NB4 (cell line): ENCODE measurements at regions not wholly inside any gene's neighbourhood (a gene's known extent, or its start where the extent isn't known, plus 50 kb on each side); places are given as distances from the start of the nearest gene placed in this dataset.

Source experiments
- DNase-seq: peaks from one replicate; pipeline ENCODE4 v3.0.0; 2010; ENCODE audit warnings: low read depth
- H3K4me3 ChIP-seq: one replicate; pipeline ENCODE4 v1.5.1; 2011; ENCODE audit warnings: mild to moderate bottlenecking, low read depth, low read length, moderate library complexity
- MYC ChIP-seq: IDR thresholded peaks from 2 replicates; pipeline ENCODE4 v1.6.1; 2011; ENCODE audit warnings: low read depth, low read length
- POLR2A ChIP-seq: IDR thresholded peaks from 2 replicates; pipeline ENCODE4 v1.6.1; 2011; ENCODE audit warnings: mild to moderate bottlenecking; ENCODE audit not compliant: insufficient read length; ENCODE audit errors: extremely low read depth
- TF ChIP-seq, protein P1 (sequence below): IDR thresholded peaks from 2 replicates; pipeline ENCODE4 v1.6.1; 2011; ENCODE audit warnings: low read depth, low read length
- TF ChIP-seq, protein P2 (sequence below): IDR thresholded peaks from one replicate; pipeline ENCODE4 v1.5.1; 2012; ENCODE audit warnings: low read depth, low read length

DNA sequence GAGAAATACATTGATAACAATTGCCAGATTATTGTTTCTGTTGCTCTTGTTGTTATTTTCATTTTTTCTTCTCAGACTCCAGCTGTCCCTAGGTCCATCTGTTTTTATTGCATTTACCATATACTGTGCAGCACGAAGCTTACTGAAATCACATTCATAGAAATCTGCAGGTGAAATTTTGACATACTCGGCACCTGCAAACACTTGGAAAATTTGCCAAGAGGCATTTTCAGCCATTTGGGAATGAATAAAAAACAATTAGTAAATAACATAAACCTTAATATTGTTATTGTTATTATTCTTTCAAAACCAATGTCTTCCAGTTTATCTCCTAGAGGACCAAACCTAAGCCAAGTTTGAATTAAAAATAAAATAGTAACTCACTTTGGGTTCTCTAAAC is 2357.2 kb downstream of the LRRC4C start:
- DNase-seq: no peak
- no peak overlapping the region for H3K4me3 ChIP-seq
- TF ChIP-seq, protein P1, sequence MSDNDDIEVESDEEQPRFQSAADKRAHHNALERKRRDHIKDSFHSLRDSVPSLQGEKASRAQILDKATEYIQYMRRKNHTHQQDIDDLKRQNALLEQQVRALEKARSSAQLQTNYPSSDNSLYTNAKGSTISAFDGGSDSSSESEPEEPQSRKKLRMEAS: no peak
- no peak for TF ChIP-seq MYC
- TF ChIP-seq POLR2A: no peak
- TF ChIP-seq, protein P2, sequence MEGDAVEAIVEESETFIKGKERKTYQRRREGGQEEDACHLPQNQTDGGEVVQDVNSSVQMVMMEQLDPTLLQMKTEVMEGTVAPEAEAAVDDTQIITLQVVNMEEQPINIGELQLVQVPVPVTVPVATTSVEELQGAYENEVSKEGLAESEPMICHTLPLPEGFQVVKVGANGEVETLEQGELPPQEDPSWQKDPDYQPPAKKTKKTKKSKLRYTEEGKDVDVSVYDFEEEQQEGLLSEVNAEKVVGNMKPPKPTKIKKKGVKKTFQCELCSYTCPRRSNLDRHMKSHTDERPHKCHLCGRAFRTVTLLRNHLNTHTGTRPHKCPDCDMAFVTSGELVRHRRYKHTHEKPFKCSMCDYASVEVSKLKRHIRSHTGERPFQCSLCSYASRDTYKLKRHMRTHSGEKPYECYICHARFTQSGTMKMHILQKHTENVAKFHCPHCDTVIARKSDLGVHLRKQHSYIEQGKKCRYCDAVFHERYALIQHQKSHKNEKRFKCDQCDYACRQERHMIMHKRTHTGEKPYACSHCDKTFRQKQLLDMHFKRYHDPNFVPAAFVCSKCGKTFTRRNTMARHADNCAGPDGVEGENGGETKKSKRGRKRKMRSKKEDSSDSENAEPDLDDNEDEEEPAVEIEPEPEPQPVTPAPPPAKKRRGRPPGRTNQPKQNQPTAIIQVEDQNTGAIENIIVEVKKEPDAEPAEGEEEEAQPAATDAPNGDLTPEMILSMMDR: no peak

DNA sequence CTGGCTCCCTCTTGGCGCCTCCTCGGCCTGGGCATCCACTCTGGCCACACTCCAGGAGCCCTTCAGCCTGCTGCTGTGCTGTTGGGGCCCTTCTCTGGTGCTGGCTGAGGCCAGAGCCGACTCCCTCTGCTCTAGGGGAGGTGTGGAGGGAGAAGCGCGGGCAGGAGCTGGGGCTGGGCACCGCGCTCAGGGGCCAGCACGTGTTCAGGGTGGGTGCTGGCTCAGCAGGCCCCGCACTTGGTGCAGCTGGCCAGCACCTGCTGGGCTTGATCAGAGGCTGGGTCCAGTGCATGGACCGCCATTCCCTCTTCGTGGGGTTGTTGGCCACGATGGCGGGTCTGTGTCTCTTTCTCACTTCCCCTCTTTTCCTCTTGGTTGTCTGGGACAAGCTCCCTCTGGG is 2381.0 kb downstream of the LRRC4C start:
- TF ChIP-seq POLR2A (no peak), MYC (no peak)
- TF ChIP-seq, protein P2: no peak
- TF ChIP-seq, protein P1: no peak
- DNase-seq: no peak
- no peak overlapping the region for H3K4me3 ChIP-seq

DNA sequence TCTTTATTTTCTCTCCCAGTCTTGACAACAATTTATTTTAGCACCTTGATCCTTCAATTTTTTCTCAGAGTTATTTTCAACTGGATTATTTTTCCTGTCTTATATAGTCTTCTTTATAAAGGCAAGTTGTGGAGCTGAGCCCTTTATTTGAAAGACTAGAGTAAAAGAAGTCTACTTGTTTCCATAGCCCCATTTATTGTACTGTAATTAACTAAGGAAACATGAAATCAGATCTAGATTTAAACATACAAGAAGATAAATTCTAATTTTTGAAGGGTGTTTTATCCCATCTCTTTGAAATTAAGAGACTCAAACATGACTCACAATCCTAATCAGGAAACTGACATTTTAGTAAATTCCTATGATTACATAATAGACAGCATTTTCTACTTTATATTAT is 2421.8 kb downstream of the LRRC4C start:
- H3K4me3 ChIP-seq: no peak overlapping the region
- no peak for TF ChIP-seq MYC
- TF ChIP-seq POLR2A: no peak
- TF ChIP-seq, protein P1: no peak
- TF ChIP-seq, protein P2: no peak
- DNase-seq: no peak

DNA sequence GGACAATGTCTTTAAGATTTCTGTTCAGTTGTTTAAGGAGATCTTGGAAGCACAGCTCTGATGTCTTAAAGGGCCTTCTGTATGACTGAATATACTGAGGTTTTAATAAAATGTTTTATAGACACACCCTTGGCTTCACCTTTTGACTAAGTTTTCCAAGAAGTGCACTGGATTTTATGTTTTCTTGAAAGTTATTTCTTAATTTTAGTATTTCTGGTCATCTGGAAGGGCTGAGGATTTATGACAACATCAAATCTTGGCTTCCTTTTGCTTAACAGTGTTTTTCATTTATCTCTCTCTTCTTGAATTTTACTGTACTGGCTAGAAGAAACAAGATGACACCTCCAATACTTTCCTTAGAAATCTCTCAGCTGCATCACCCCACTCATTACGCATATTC is 2423.4 kb downstream of the LRRC4C start:
- H3K4me3 ChIP-seq: no peak overlapping the region
- TF ChIP-seq MYC: no peak
- TF ChIP-seq, protein P1: no peak
- no peak for TF ChIP-seq POLR2A
- TF ChIP-seq, protein P2: no peak
- no peak for DNase-seq

DNA sequence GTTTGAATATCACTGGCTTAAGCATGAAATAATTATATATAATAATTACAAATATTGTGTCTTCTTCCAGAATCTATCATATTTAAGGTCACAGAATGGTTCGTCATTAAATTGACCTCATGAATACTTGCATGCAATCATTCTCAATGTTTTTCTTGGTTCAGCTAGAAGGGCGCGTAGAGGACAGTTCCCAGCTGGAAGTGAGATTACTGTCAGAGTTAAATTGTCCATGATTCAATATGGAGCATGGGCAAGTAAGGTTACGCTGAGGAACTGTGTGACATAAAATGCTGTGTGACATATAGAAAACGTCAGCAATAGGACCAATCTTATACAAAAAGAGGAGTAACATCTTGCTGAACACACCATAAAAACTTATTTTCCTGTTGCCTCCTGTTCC is 2423.5 kb upstream of the RAG2 start:
- DNase-seq: no peak
- TF ChIP-seq MYC (no peak), POLR2A (no peak)
- TF ChIP-seq, protein P1: no peak
- TF ChIP-seq, protein P2: no peak
- no peak overlapping the region for H3K4me3 ChIP-seq

DNA sequence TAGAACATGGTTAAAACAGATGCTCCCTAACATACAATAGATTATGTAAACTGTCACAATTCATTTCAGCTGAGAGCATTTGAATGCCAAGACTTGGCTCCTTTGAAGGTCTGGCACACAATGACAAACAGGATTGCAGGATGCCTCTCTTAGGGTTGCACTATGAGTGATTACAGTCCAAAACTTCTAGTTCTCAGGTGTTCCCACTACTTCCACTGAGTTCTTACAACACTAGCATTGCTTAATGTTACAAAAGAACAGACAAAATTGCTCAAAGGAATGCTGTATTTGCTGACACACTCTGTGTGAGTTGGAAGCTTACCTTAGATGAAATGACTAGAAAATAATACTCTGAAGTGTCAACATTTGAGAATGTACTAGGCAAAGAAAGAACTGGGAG is 2413.8 kb upstream of the RAG2 start:
- H3K4me3 ChIP-seq: no peak overlapping the region
- TF ChIP-seq MYC (no peak), POLR2A (no peak)
- TF ChIP-seq, protein P2: no peak
- TF ChIP-seq, protein P1: no peak
- DNase-seq: no peak
